GM19025 (cell line): ENCODE measurements at regions not wholly inside any gene's neighbourhood (a gene's known extent, or its start where the extent isn't known, plus 50 kb on each side); places are given as distances from the start of the nearest gene placed in this dataset.

ENCODE experiments used
- ATAC-seq: cut with Tn5 transposase; IDR thresholded peaks from one replicate; pipeline ENCODE4 v1.9.1; 2021; ENCODE audit warnings: mild to moderate bottlenecking, low read depth, moderate library complexity; ENCODE audit not compliant: unreplicated experiment

GRCh38 chr15:97504031-97504792 is 456.3 kb upstream of the ARRDC4 start:
- ATAC-seq = no peak

GRCh38 chr15:97517737-97518136 is 442.8 kb upstream of the ARRDC4 start:
- ATAC-seq = no peak

GRCh38 chr15:97520689-97521088 is 439.8 kb upstream of the ARRDC4 start:
- no peak for ATAC-seq

GRCh38 chr15:97521381-97522285 is 438.9 kb upstream of the ARRDC4 start:
- ATAC-seq = no peak

GRCh38 chr15:97522347-97522746 is 438.2 kb upstream of the ARRDC4 start:
- ATAC-seq = no peak

GRCh38 chr15:97525809-97526208 is 434.7 kb upstream of the ARRDC4 start:
- ATAC-seq = no peak

- ATAC-seq = no peak
Measured at GRCh38 chr15:97528238-97528637, 432.3 kb upstream of the ARRDC4 start.

GRCh38 chr15:97545799-97546198 is 414.7 kb upstream of the ARRDC4 start:
- no peak for ATAC-seq

GRCh38 chr15:97547381-97547780 is 413.1 kb upstream of the ARRDC4 start:
- ATAC-seq = no peak

- no peak for ATAC-seq
Measured at GRCh38 chr15:97561529-97561928, 399.0 kb upstream of the ARRDC4 start.

GRCh38 chr15:97563516-97563915 is 397.0 kb upstream of the ARRDC4 start:
- ATAC-seq = no peak

- no peak for ATAC-seq
Measured at GRCh38 chr15:97566961-97567360, 393.5 kb upstream of the ARRDC4 start.

- no peak for ATAC-seq
Measured at GRCh38 chr15:97567411-97567810, 393.1 kb upstream of the ARRDC4 start.

- ATAC-seq = no peak
Measured at GRCh38 chr15:97576929-97577645, 383.4 kb upstream of the ARRDC4 start.

- ATAC-seq = no peak
Measured at GRCh38 chr15:97585408-97585807, 375.1 kb upstream of the ARRDC4 start.

GRCh38 chr15:97592778-97593177 is 367.7 kb upstream of the ARRDC4 start:
- no peak for ATAC-seq

GRCh38 chr15:97597801-97598200 is 362.7 kb upstream of the ARRDC4 start:
- ATAC-seq = no peak

GRCh38 chr15:97598353-97598798 is 362.1 kb upstream of the ARRDC4 start:
- no peak for ATAC-seq

GRCh38 chr15:97600190-97600589 is 360.3 kb upstream of the ARRDC4 start:
- no peak for ATAC-seq

GRCh38 chr15:97604677-97605076 is 355.8 kb upstream of the ARRDC4 start:
- ATAC-seq = no peak

GRCh38 chr15:97615114-97615513 is 345.4 kb upstream of the ARRDC4 start:
- no peak for ATAC-seq
